Upper lobe of right lung (tissue), 1 donor: ENCODE measurements at regions not wholly inside any gene's neighbourhood (a gene's known extent, or its start where the extent isn't known, plus 50 kb on each side); places are given as distances from the start of the nearest gene placed in this dataset.

ENCODE experiments used
- ATAC-seq: fragments of 200-7000 bp; cut with Tn5 transposase; one replicate; pipeline ENCODE4 v1.9.1; 2020; ENCODE audit warnings: mild to moderate bottlenecking, moderate library complexity
- DNase-seq: peaks from one replicate; pipeline ENCODE4 v3.0.0-alpha.2; 2020
- H3K27ac ChIP-seq: fragments of 200-600 bp; one replicate; pipeline ENCODE4 v1.8.0; 2022
- H3K27me3 ChIP-seq: fragments of 200-600 bp; one replicate; pipeline ENCODE4 v1.8.0; 2022; ENCODE audit warnings: mild to moderate bottlenecking
- H3K36me3 ChIP-seq: fragments of 200-600 bp; one replicate; pipeline ENCODE4 v1.8.0; 2022
- H3K4me1 ChIP-seq: fragments of 200-600 bp; one replicate; pipeline ENCODE4 v1.8.0; 2022
- H3K4me3 ChIP-seq: fragments of 200-600 bp; one replicate; pipeline ENCODE4 v1.8.0; 2022; ENCODE audit warnings: mild to moderate bottlenecking
- H3K9me3 ChIP-seq: fragments of 200-600 bp; one replicate; pipeline ENCODE4 v1.8.0; 2022
- intact Hi-C: fragments of 100-400 bp; cut with DNase I; formaldehyde crosslinking; loops from one replicate; pipeline ENCODE4 v1.11.0; 2022
- TF ChIP-seq, protein P1 (sequence below): fragments of 200-600 bp; IDR thresholded peaks from one replicate; pipeline ENCODE4 v1.8.0; 2022; ENCODE audit warnings: antibody characterized with exemption
- donor health status: DM: no; HTN: yes; CAD: no; lungs with severe emphysema.

GRCh38 chr9:3161912-3162311 is 318.0 kb upstream of the PUM3 start:
- DNase-seq (no peak), ATAC-seq (no peak)
- intact Hi-C loops: no loop called here
- Histone ChIP-seq H3K4me3 (no peak overlapping the region), H3K9me3 (no peaks in the 10 kb centered on the region), H3K27ac (no peak overlapping the region), H3K36me3 (no peaks in the 10 kb centered on the region), H3K4me1 (no peaks in the 10 kb centered on the region), H3K27me3 (no peaks in the 10 kb centered on the region)
- TF ChIP-seq, protein P1, sequence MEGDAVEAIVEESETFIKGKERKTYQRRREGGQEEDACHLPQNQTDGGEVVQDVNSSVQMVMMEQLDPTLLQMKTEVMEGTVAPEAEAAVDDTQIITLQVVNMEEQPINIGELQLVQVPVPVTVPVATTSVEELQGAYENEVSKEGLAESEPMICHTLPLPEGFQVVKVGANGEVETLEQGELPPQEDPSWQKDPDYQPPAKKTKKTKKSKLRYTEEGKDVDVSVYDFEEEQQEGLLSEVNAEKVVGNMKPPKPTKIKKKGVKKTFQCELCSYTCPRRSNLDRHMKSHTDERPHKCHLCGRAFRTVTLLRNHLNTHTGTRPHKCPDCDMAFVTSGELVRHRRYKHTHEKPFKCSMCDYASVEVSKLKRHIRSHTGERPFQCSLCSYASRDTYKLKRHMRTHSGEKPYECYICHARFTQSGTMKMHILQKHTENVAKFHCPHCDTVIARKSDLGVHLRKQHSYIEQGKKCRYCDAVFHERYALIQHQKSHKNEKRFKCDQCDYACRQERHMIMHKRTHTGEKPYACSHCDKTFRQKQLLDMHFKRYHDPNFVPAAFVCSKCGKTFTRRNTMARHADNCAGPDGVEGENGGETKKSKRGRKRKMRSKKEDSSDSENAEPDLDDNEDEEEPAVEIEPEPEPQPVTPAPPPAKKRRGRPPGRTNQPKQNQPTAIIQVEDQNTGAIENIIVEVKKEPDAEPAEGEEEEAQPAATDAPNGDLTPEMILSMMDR: no peak

DNA sequence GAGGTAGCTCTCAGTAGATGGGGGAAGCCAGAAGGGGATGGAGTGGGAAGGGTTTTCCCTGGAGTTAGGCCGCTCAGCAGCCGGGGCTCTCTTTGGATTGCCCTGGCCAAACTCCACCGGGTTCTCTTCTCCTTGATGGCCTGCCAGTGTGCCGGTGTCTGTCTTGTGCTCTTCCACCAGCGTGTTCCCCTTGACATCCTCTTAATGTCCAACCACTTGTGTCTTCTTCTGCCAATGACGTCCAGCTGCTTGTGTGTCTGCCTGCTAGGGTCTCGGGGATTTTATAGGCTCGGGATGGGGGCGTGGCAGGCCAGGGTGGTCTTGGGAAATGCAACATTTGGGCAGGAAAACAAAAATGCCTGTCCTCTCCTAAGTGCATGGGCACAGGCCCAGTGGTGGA is 313.1 kb upstream of the PUM3 start:
- ATAC-seq: no peak
- Histone ChIP-seq H3K27me3 (no peaks in the 10 kb centered on the region), H3K4me1 (no peaks in the 10 kb centered on the region), H3K4me3 (no peak overlapping the region), H3K9me3 (no peaks in the 10 kb centered on the region), H3K36me3 (no peaks in the 10 kb centered on the region), H3K27ac (no peak overlapping the region)
- DNase-seq: no peak
- intact Hi-C loops: no loop called here
- TF ChIP-seq, protein P1: no peak

DNA sequence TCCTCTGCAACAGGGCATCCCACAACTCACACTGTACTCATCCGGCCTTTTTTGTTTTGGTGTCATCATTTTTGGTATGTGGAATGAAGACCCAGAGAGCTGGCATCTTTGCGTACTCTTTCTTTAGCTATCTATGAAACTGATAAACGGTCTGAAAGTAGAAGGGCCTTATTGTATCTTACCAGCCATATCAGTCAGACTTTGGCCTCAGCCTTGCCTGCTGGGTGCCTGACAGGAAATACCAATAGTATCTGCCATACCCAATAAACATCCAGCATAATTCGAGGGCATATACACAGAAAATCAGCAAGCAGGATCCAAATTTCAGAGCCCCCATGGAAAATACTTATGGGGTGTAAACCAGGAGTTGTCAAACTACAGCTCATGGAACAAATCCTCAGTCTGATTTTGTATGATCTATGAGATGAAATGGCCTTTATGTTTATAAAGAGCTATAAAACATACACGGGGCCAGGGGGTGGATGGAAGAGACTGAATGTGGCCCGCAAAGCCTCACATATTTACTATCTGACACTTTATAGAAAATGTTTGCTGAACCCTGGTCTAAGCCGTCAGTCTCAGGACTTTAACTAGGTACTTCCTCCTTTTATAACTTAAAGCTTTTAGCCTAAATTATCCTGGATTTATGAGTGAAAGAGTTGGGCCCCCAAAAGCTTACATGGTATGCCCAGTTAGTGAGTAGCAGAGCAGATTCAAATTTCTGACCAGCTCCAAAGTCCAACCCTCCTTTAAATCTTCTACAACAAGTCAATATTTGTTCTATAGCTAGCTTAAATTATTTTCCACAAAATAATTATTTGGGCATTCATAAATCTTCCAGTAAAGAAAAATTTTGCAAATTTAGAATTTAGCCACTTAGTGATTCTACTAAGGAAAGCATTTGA is 308.0 kb upstream of the PUM3 start:
- Histone ChIP-seq H3K36me3 (no peaks in the 10 kb centered on the region), H3K4me3 (no peak overlapping the region), H3K27me3 (no peaks in the 10 kb centered on the region), H3K4me1 (no peaks in the 10 kb centered on the region), H3K9me3 (no peaks in the 10 kb centered on the region), H3K27ac (no peak overlapping the region)
- DNase-seq (no peak), ATAC-seq (no peak)
- TF ChIP-seq, protein P1: no peak
- intact Hi-C loops: no loop called here

DNA sequence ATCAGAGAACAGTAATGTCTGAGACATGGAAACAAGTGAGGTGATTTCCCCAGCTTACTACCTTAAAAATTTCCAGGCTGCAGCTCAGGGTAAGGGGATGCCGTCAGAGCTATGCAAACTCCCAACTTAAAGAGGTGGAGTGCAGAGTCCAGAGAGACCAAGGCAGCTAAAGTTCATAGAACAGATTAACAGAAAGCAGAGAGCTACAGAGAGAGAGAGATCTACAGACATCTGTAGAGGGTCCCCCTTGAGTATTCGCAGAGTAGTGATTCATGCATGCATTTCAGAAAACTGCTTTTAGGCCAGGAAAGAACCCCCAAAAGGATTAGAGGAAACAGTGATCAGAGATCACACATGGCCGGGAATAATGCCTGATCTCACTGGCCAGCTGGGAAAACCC is 306.2 kb upstream of the PUM3 start:
- intact Hi-C loops: no loop called here
- TF ChIP-seq, protein P1: no peak
- H3K27me3 ChIP-seq: no peaks in the 10 kb centered on the region

GRCh38 chr9:3138231-3139229 is 294.6 kb upstream of the PUM3 start:
- Histone ChIP-seq H3K9me3 (no peaks in the 10 kb centered on the region), H3K4me3 (no peak overlapping the region), H3K36me3 (no peaks in the 10 kb centered on the region), H3K4me1 (no peaks in the 10 kb centered on the region), H3K27ac (no peak overlapping the region), H3K27me3 (no peaks in the 10 kb centered on the region)
- DNase-seq (no peak), ATAC-seq (no peak)
- intact Hi-C loops: no loop called here
- TF ChIP-seq, protein P1: no peak

More for the DNA sequence above, 306.2 kb upstream of the PUM3 start:
- Histone ChIP-seq H3K27ac (no peak overlapping the region), H3K9me3 (no peaks in the 10 kb centered on the region), H3K36me3 (no peaks in the 10 kb centered on the region), H3K4me3 (no peak overlapping the region), H3K4me1 (no peaks in the 10 kb centered on the region)
- DNase-seq: no peak
- no peak for ATAC-seq
